ENCODE measurements at regions not wholly inside any gene's neighbourhood (a gene's known extent, or its start where the extent isn't known, plus 50 kb on each side); places are given as distances from the start of the nearest gene placed in this dataset.

DNA sequence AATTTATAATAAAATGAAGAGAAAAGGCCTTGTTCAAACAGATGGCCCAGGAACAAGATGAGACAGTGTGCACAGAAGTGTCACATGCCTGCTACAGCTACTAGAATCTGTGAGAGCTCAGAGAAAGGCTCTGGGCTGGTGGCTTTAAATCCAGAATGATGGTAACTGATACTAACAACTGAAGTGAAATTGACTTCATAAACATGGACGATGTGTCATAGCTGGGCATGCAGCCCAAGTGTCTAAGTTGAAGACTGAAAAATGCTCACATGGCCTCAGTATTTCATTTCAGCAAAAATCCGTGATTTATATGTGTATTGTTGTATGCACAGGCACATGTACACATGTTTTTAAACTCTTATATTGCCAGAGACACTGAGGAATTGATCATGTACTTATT lies 208.3 kb upstream of the RUNX1 start:
- TF ChIP-seq, protein P1, sequence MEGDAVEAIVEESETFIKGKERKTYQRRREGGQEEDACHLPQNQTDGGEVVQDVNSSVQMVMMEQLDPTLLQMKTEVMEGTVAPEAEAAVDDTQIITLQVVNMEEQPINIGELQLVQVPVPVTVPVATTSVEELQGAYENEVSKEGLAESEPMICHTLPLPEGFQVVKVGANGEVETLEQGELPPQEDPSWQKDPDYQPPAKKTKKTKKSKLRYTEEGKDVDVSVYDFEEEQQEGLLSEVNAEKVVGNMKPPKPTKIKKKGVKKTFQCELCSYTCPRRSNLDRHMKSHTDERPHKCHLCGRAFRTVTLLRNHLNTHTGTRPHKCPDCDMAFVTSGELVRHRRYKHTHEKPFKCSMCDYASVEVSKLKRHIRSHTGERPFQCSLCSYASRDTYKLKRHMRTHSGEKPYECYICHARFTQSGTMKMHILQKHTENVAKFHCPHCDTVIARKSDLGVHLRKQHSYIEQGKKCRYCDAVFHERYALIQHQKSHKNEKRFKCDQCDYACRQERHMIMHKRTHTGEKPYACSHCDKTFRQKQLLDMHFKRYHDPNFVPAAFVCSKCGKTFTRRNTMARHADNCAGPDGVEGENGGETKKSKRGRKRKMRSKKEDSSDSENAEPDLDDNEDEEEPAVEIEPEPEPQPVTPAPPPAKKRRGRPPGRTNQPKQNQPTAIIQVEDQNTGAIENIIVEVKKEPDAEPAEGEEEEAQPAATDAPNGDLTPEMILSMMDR (IDR thresholded peaks at IDR 0.05; ENCODE audit: low read depth, low read length, poor library complexity, severe bottlenecking), result no peak
- TF ChIP-seq EZH2phosphoT487 (IDR thresholded peaks at IDR 0.05; ENCODE audit: borderline replicate concordance, low read length), result no peak

Measured in DOHH2 (cell line).